Neural progenitor cell (in vitro differentiated cells): ENCODE measurements at regions not wholly inside any gene's neighbourhood (a gene's known extent, or its start where the extent isn't known, plus 50 kb on each side); places are given as distances from the start of the nearest gene placed in this dataset.
"Not testable (repeated sequence)": the region's sequence is repeated elsewhere in the genome, so short reads cannot be mapped to it uniquely, and the experiment has no call there.

ENCODE experiments used
- DNase-seq: peaks from one replicate; pipeline ENCODE4 v3.0.0-alpha.2; 2016; ENCODE audit warnings: low spot score
- H2AFZ ChIP-seq: fragments of 200-600 bp; sonication (generic); replicated peaks from 2 replicates; pipeline ENCODE4 v1.6.1; 2016; ENCODE audit warnings: antibody characterized with exemption
- H3F3A ChIP-seq: fragments of 200-600 bp; sonication (generic); 2 replicates; pipeline ENCODE4 v1.6.1; 2016; ENCODE audit warnings: antibody characterized with exemption, low read depth
- H3K27ac ChIP-seq: fragments of 200-600 bp; sonication (generic); 2 replicates; pipeline ENCODE4 v1.5.1; 2016; ENCODE audit warnings: mild to moderate bottlenecking
- H3K27me3 ChIP-seq: fragments of 200-600 bp; sonication (generic); 2 replicates; pipeline ENCODE4 v1.6.1; 2016; ENCODE audit warnings: mild to moderate bottlenecking, moderate library complexity
- H3K36me3 ChIP-seq: fragments of 200-600 bp; sonication (generic); 2 replicates; pipeline ENCODE4 v1.5.1; 2016
- H3K4me1 ChIP-seq: fragments of 200-600 bp; sonication (generic); 2 replicates; pipeline ENCODE4 v1.6.1; 2016; ENCODE audit warnings: mixed run types
- H3K4me2 ChIP-seq: fragments of 200-600 bp; sonication (generic); 2 replicates; pipeline ENCODE4 v1.6.1; 2016
- H3K4me3 ChIP-seq: fragments of 200-600 bp; sonication (generic); 2 replicates; pipeline ENCODE4 v1.5.1; 2016
- H3K79me2 ChIP-seq: fragments of 200-600 bp; sonication (generic); 2 replicates; pipeline ENCODE4 v1.6.1; 2016; ENCODE audit warnings: low read depth
- H3K9ac ChIP-seq: fragments of 200-600 bp; sonication (generic); 2 replicates; pipeline ENCODE4 v1.6.1; 2016
- H3K9me3 ChIP-seq: fragments of 200-600 bp; sonication (generic); 2 replicates; pipeline ENCODE4 v1.5.1; 2016; ENCODE audit warnings: low read depth
- H4K20me1 ChIP-seq: fragments of 200-600 bp; sonication (generic); 2 replicates; pipeline ENCODE4 v1.6.1; 2016; ENCODE audit warnings: low read depth
- H3K27ac Mint-ChIP-seq: 3 replicates; pipeline ENCODE4 v1.8.0; 2021; ENCODE audit warnings: mixed read lengths
- H3K27me3 Mint-ChIP-seq: 2 replicates; pipeline ENCODE4 v1.8.0; 2022; ENCODE audit warnings: low read depth, mild to moderate bottlenecking, inconsistent platforms, moderate library complexity, mixed read lengths; ENCODE audit not compliant: insufficient read depth
- H3K36me3 Mint-ChIP-seq: 3 replicates; pipeline ENCODE4 v1.8.0; 2021; ENCODE audit warnings: mixed read lengths
- H3K4me1 Mint-ChIP-seq: 3 replicates; pipeline ENCODE4 v1.8.0; 2021; ENCODE audit warnings: mixed read lengths
- H3K4me3 Mint-ChIP-seq: 3 replicates; pipeline ENCODE4 v1.8.0; 2021; ENCODE audit warnings: mild to moderate bottlenecking, moderate library complexity, mixed read lengths
- H3K9me3 Mint-ChIP-seq: 3 replicates; pipeline ENCODE4 v1.8.0; 2020; ENCODE audit warnings: mixed read lengths
- CTCF ChIP-seq: fragments of 200-600 bp; sonication (generic); IDR thresholded peaks from 2 replicates; pipeline ENCODE4 v1.5.1; 2017; ENCODE audit warnings: antibody characterized with exemption, mild to moderate bottlenecking
- EZH2 ChIP-seq: fragments of 200-600 bp; sonication (generic); IDR thresholded peaks from 2 replicates; pipeline ENCODE4 v1.6.1; 2017; ENCODE audit warnings: antibody characterized with exemption, mild to moderate bottlenecking, moderate library complexity
- EZH2phosphoT487 ChIP-seq: fragments of 200-600 bp; sonication (generic); IDR thresholded peaks from 2 replicates; pipeline ENCODE4 v1.6.1; 2017; ENCODE audit warnings: antibody characterized with exemption

GRCh38 chr5:74973694-74974093 lies 78.7 kb downstream of the GCNT4 start:
- no peak overlapping the region for H3K4me2 ChIP-seq

GRCh38 chr5:74971947-74972460 lies 80.4 kb downstream of the GCNT4 start:
- no peaks in the 10 kb centered on the region for H3K4me1 ChIP-seq
- H3K27ac Mint-ChIP-seq = no peak overlapping the region
- no peak overlapping the region for H3K4me3 ChIP-seq
- H2AFZ ChIP-seq = no peak overlapping the region
- H3K4me1 Mint-ChIP-seq = no peaks in the 10 kb centered on the region
- no peak overlapping the region for H3K4me3 Mint-ChIP-seq
- no peaks in the 10 kb centered on the region for H3K36me3 Mint-ChIP-seq
- DNase-seq = no peak
- no peaks in the 10 kb centered on the region for H3F3A ChIP-seq
- no peaks in the 10 kb centered on the region for H3K27me3 Mint-ChIP-seq
- H3K4me2 ChIP-seq = no peak overlapping the region
- H3K36me3 ChIP-seq = no peaks in the 10 kb centered on the region
- H3K79me2 ChIP-seq = no peaks in the 10 kb centered on the region
- peaks cover 6% of the 10 kb centered on the region for H3K9me3 Mint-ChIP-seq
- H3K27ac ChIP-seq = no peak overlapping the region
- H3K27me3 ChIP-seq = no peaks in the 10 kb centered on the region
- TF ChIP-seq EZH2phosphoT487 (no peak), CTCF (no peak), EZH2 (no peak)
- no peak overlapping the region for H3K9ac ChIP-seq
- no peaks in the 10 kb centered on the region for H3K9me3 ChIP-seq
- H4K20me1 ChIP-seq = no peaks in the 10 kb centered on the region

More at GRCh38 chr5:74973694-74974093, 78.7 kb downstream of the GCNT4 start:
- Histone ChIP-seq H3F3A (no peaks in the 10 kb centered on the region), H3K79me2 (no peaks in the 10 kb centered on the region), H3K4me1 (no peaks in the 10 kb centered on the region), H3K9ac (no peak overlapping the region), H3K9me3 (no peaks in the 10 kb centered on the region), H3K27me3 (no peaks in the 10 kb centered on the region), H3K27ac (no peak overlapping the region), H3K36me3 (no peaks in the 10 kb centered on the region), H4K20me1 (no peaks in the 10 kb centered on the region), H3K4me3 (no peak overlapping the region), H2AFZ (no peak overlapping the region)
- Mint-ChIP-seq H3K9me3 (peaks cover 6% of the 10 kb centered on the region), H3K4me3 (no peak overlapping the region), H3K36me3 (no peaks in the 10 kb centered on the region), H3K27ac (no peak overlapping the region), H3K27me3 (no peaks in the 10 kb centered on the region), H3K4me1 (peaks cover 6% of the 10 kb centered on the region)
- no peak for DNase-seq
- TF ChIP-seq EZH2phosphoT487 = no peak
- no peak for TF ChIP-seq EZH2
- TF ChIP-seq CTCF = no peak

GRCh38 chr5:74970891-74971290 lies 81.5 kb downstream of the GCNT4 start:
- H3K4me1 ChIP-seq, H3K9me3 ChIP-seq, H3K79me2 ChIP-seq, H3K36me3 Mint-ChIP-seq, DNase-seq, H3K4me2 ChIP-seq, H3K4me3 ChIP-seq, H3F3A ChIP-seq, H3K4me1 Mint-ChIP-seq, H3K27ac ChIP-seq, H3K27me3 Mint-ChIP-seq, H3K36me3 ChIP-seq, H2AFZ ChIP-seq, H4K20me1 ChIP-seq, H3K27ac Mint-ChIP-seq, H3K4me3 Mint-ChIP-seq, H3K9me3 Mint-ChIP-seq, H3K9ac ChIP-seq, H3K27me3 ChIP-seq: not testable (repeated sequence)

- Histone ChIP-seq H3K27me3 (no peaks in the 10 kb centered on the region), H3F3A (no peaks in the 10 kb centered on the region), H2AFZ (no peak overlapping the region), H3K36me3 (no peaks in the 10 kb centered on the region), H3K4me2 (no peak overlapping the region), H4K20me1 (no peaks in the 10 kb centered on the region), H3K9me3 (no peaks in the 10 kb centered on the region), H3K9ac (no peak overlapping the region), H3K4me1 (no peaks in the 10 kb centered on the region), H3K79me2 (no peaks in the 10 kb centered on the region), H3K4me3 (no peak overlapping the region), H3K27ac (no peak overlapping the region)
- no peaks in the 10 kb centered on the region for H3K27me3 Mint-ChIP-seq
- no peak overlapping the region for H3K4me3 Mint-ChIP-seq
- H3K27ac Mint-ChIP-seq = no peak overlapping the region
- no peaks in the 10 kb centered on the region for H3K4me1 Mint-ChIP-seq
- H3K36me3 Mint-ChIP-seq = no peaks in the 10 kb centered on the region
- TF ChIP-seq EZH2phosphoT487 (no peak), EZH2 (no peak), CTCF (no peak)
- DNase-seq = no peak
- no peaks in the 10 kb centered on the region for H3K9me3 Mint-ChIP-seq
Measured at GRCh38 chr5:74969726-74970125, 82.6 kb downstream of the GCNT4 start.
